Peyer's patch (tissue), 4 donors: ENCODE measurements at regions not wholly inside any gene's neighbourhood (a gene's known extent, or its start where the extent isn't known, plus 50 kb on each side); places are given as distances from the start of the nearest gene placed in this dataset.
"Not testable (repeated sequence)": the region's sequence is repeated elsewhere in the genome, so short reads cannot be mapped to it uniquely, and the experiment has no call there.

Experiments
- CTCF ChIP-seq, 6 experiments: fragments of 450-650 bp in 4 of 6; fragments of 200-600 bp in 2 of 6; sonication (generic) in 1 of 6; IDR thresholded peaks; one replicate each; pipeline ENCODE4 v1.5.1; 2017 to 2019; ENCODE audit warnings: antibody characterized with exemption in 6 of 6, mild to moderate bottlenecking in 3 of 6, moderate library complexity in 1 of 6
- POLR2A ChIP-seq, 2 donors: fragments of 450-650 bp; IDR thresholded peaks; one replicate each; pipeline ENCODE4 v1.5.1; 2017; ENCODE audit warnings: antibody characterized with exemption in 2 of 2, mild to moderate bottlenecking in 2 of 2, moderate library complexity in 2 of 2

GRCh38 chr4:189697675-189698245, 242.9 kb upstream of the FRG1 start:
- not testable (repeated sequence) for TF ChIP-seq CTCF, POLR2A (IDR thresholded peaks at IDR 0.05)
